DND-41 (cell line): ENCODE measurements at regions not wholly inside any gene's neighbourhood (a gene's known extent, or its start where the extent isn't known, plus 50 kb on each side); places are given as distances from the start of the nearest gene placed in this dataset.

Experiments used
- ATAC-seq: fragments of 200-7000 bp; cut with Tn5 transposase; 3 replicates; pipeline ENCODE4 v1.9.1; 2021; ENCODE audit warnings: low read depth; ENCODE audit not compliant: insufficient read depth
- DNase-seq: peaks from one replicate; pipeline ENCODE4 v3.0.0-alpha.2; 2020
- H2AFZ ChIP-seq: 2 replicates; pipeline ENCODE4 v1.6.0; 2012; ENCODE audit warnings: low read depth, low read length
- H3K27ac ChIP-seq: 2 replicates; pipeline ENCODE4 v1.5.1; 2012; ENCODE audit warnings: low read length, inconsistent platforms
- H3K27me3 ChIP-seq: fragments of 200-600 bp; sonication (generic); 2 replicates; pipeline ENCODE4 v1.6.0; 2012; ENCODE audit warnings: low read length, mild to moderate bottlenecking, inconsistent platforms; ENCODE audit not compliant: insufficient read depth, poor library complexity
- H3K36me3 ChIP-seq: 2 replicates; pipeline ENCODE4 v1.5.1; 2012; ENCODE audit warnings: low read length, inconsistent platforms; ENCODE audit not compliant: insufficient read depth
- H3K4me1 ChIP-seq: 2 replicates; pipeline ENCODE4 v1.5.1; 2012; ENCODE audit warnings: mild to moderate bottlenecking, low read length; ENCODE audit not compliant: insufficient read depth
- H3K4me2 ChIP-seq: 2 replicates; pipeline ENCODE4 v1.6.0; 2012; ENCODE audit warnings: mild to moderate bottlenecking, moderate library complexity, low read length, inconsistent platforms; ENCODE audit not compliant: insufficient read depth
- H3K4me3 ChIP-seq, 2 experiments: fragments of 200-600 bp in 1 of 2; shearing (Covaris generic) in 1 of 2; 2 replicates each; pipeline ENCODE4 v1.5.1; 2012 to 2016; ENCODE audit warnings: inconsistent platforms in 2 of 2, low read length in 2 of 2, mild to moderate bottlenecking in 2 of 2, low read depth in 1 of 2, moderate library complexity in 1 of 2
- H3K79me2 ChIP-seq: 2 replicates; pipeline ENCODE4 v1.6.0; 2012; ENCODE audit warnings: low read length, inconsistent platforms; ENCODE audit not compliant: insufficient read depth
- H3K9ac ChIP-seq: 2 replicates; pipeline ENCODE4 v1.6.0; 2012; ENCODE audit warnings: low read depth, mild to moderate bottlenecking, inconsistent platforms, low read length, moderate library complexity
- H3K9me3 ChIP-seq: 2 replicates; pipeline ENCODE4 v1.5.1; 2012; ENCODE audit warnings: low read length, moderate library complexity, mild to moderate bottlenecking, inconsistent platforms; ENCODE audit not compliant: insufficient read depth, severe bottlenecking
- H4K20me1 ChIP-seq: 2 replicates; pipeline ENCODE4 v1.6.0; 2012; ENCODE audit warnings: low read length; ENCODE audit not compliant: insufficient read depth
- EZH2 ChIP-seq: IDR thresholded peaks from 3 replicates; pipeline ENCODE4 v1.6.1; 2012; ENCODE audit warnings: borderline replicate concordance, low read depth, mild to moderate bottlenecking, moderate library complexity, low read length, inconsistent platforms; ENCODE audit not compliant: severe bottlenecking
- TF ChIP-seq, protein P1 (sequence below): IDR thresholded peaks from 2 replicates; pipeline ENCODE4 v1.5.1; 2012; ENCODE audit warnings: borderline replicate concordance, low read length, moderate library complexity, mild to moderate bottlenecking; ENCODE audit not compliant: poor library complexity, severe bottlenecking; ENCODE audit errors: extremely low read depth

DNA sequence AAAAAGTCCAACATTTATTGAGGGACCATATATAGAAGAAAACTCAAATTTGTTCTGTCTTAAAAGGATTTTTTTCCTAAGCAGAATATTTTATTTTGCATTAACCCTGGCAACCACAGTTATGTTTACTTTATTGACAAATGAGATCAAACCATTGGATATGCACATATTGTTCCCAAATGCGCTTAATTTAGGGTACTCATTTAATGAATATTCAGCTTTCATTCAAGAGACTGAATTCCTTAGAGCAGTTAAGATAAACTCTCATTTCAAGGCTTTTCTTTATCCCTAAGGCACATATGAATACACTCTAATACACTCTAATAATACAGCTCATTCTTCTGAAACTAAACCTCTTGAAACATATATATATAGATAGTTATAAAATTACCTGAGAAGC lies 150.2 kb downstream of the HMHB1 start:
- no peak overlapping the region for H3K27ac ChIP-seq
- DNase-seq (no peak), ATAC-seq (no peak)
- H3K9ac ChIP-seq, result no peak overlapping the region
- no peaks in the 10 kb centered on the region for H3K9me3 ChIP-seq
- no peaks in the 10 kb centered on the region for H3K79me2 ChIP-seq
- H3K4me2 ChIP-seq, result no peak overlapping the region
- H4K20me1 ChIP-seq, result no peaks in the 10 kb centered on the region
- no peaks in the 10 kb centered on the region for H3K4me1 ChIP-seq
- no peaks in the 10 kb centered on the region for H3K36me3 ChIP-seq
- H3K4me3 ChIP-seq, result no peak overlapping the region
- no peak overlapping the region for H2AFZ ChIP-seq
- peaks cover 3% of the 10 kb centered on the region for H3K27me3 ChIP-seq
- TF ChIP-seq EZH2, result no peak
- TF ChIP-seq, protein P1, sequence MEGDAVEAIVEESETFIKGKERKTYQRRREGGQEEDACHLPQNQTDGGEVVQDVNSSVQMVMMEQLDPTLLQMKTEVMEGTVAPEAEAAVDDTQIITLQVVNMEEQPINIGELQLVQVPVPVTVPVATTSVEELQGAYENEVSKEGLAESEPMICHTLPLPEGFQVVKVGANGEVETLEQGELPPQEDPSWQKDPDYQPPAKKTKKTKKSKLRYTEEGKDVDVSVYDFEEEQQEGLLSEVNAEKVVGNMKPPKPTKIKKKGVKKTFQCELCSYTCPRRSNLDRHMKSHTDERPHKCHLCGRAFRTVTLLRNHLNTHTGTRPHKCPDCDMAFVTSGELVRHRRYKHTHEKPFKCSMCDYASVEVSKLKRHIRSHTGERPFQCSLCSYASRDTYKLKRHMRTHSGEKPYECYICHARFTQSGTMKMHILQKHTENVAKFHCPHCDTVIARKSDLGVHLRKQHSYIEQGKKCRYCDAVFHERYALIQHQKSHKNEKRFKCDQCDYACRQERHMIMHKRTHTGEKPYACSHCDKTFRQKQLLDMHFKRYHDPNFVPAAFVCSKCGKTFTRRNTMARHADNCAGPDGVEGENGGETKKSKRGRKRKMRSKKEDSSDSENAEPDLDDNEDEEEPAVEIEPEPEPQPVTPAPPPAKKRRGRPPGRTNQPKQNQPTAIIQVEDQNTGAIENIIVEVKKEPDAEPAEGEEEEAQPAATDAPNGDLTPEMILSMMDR, result no peak

DNA sequence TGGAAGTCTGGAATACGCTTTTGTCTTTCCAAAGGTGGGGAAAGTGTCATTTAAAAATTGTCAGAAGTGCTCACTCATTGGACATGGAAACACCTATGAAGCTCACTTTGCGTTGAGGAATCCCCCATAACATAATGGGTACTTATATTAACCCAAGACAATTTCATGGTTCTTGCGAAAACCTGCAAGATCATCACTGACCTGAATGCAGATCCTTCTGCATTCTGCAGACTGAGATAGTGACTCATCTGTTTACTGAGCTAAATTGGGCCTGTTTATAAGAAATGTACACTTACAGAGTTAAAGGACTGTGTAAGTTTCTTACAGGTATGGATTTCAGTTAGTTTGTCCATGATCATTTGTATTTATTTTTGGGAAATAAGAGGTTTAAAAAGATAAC lies 153.0 kb downstream of the HMHB1 start:
- TF ChIP-seq, protein P1, result no peak
- no peak for TF ChIP-seq EZH2
- Histone ChIP-seq H3K79me2 (no peaks in the 10 kb centered on the region), H4K20me1 (no peaks in the 10 kb centered on the region), H3K4me2 (no peak overlapping the region), H3K27me3 (peaks cover 3% of the 10 kb centered on the region), H3K9me3 (no peaks in the 10 kb centered on the region), H3K4me1 (no peaks in the 10 kb centered on the region), H3K4me3 (no peak overlapping the region), H2AFZ (no peak overlapping the region), H3K27ac (no peak overlapping the region), H3K9ac (no peak overlapping the region), H3K36me3 (no peaks in the 10 kb centered on the region)
- no peak for ATAC-seq
- DNase-seq, result no peak

DNA sequence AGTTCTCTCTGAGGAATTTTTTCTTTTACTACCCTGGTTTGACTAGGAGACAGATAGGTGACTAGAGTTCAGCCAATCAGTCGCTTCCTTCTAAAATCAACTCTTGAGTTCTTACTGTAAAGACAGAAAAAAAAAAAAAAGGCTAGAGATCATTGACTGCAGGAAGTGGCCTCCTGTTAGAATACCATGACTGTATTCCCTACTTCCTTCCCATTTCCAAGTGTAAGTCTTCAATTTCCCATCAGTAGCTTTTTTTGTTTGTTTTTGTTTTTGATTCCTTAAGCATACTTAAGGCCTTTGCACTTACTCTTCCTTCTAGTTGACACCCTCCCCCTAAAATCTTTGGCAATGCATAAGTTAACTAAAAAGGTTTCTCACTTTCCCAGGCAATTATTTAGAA lies 154.3 kb downstream of the HMHB1 start:
- H3K79me2 ChIP-seq, result no peaks in the 10 kb centered on the region
- H2AFZ ChIP-seq, result no peak overlapping the region
- TF ChIP-seq EZH2, result no peak
- TF ChIP-seq, protein P1, result no peak
- H3K9ac ChIP-seq, result no peak overlapping the region
- no peak overlapping the region for H3K27ac ChIP-seq
- H4K20me1 ChIP-seq, result no peaks in the 10 kb centered on the region
- DNase-seq (no peak), ATAC-seq (no peak)
- no peak overlapping the region for H3K4me3 ChIP-seq
- H3K27me3 ChIP-seq, result peaks cover 6% of the 10 kb centered on the region
- no peaks in the 10 kb centered on the region for H3K4me1 ChIP-seq
- no peaks in the 10 kb centered on the region for H3K9me3 ChIP-seq
- no peak overlapping the region for H3K4me2 ChIP-seq
- H3K36me3 ChIP-seq, result no peaks in the 10 kb centered on the region
